A549 (cell line): ENCODE measurements at regions not wholly inside any gene's neighbourhood (a gene's known extent, or its start where the extent isn't known, plus 50 kb on each side); places are given as distances from the start of the nearest gene placed in this dataset.

Experiments used
- ATAC-seq, 2 experiments: fragments of 200-7000 bp in 1 of 2; fragments of >200 bp in 1 of 2; cut with Nextera tagmentation in 1 of 2; cut with Tn5 transposase in 1 of 2; 3 replicates each; pipeline versions ENCODE4 v1.8.0 to v1.9.1; 2018 to 2020; ENCODE audit warnings: mild to moderate bottlenecking in 1 of 2, moderate library complexity in 1 of 2
- CTCF ChIA-PET: fragments of 300-600 bp; sonication (Branson Sonifier 250); formaldehyde crosslinking; extraction: SDS; loops from one replicate; lab custom pipeline; 2021; ENCODE audit warnings: antibody characterized with exemption, inconsistent platforms; lab: Yijun Ruan, JAX
- POLR2A ChIA-PET: fragments of 350-600 bp; formaldehyde crosslinking; extraction: SDS; loops from one replicate; lab custom pipeline; 2021; ENCODE audit warnings: antibody characterized with exemption, inconsistent platforms; lab: Yijun Ruan, JAX
- DNase-seq, 2 experiments: peaks; one replicate each; pipeline versions ENCODE4 v3.0.0 to v3.0.0-alpha.2; 2011 to 2016; ENCODE audit warnings: low read depth in 1 of 2, low spot score in 1 of 2
- FAIRE-seq: peaks from 2 replicates; lab custom pipeline; 2011; peaks lifted over from hg19 to GRCh38; lab: Jason Lieb, UNC
- H3K27ac ChIP-seq, 2 experiments: fragments of >200 bp; sonication (Bioruptor Twin); formaldehyde crosslinking; 3 replicates each; pipeline ENCODE4 v1.5.1; 2016 to 2017
- H3K4me1 ChIP-seq: fragments of >200 bp; sonication (Bioruptor Twin); formaldehyde crosslinking; 3 replicates; pipeline ENCODE4 v1.6.1; 2016
- H3K4me2 ChIP-seq: fragments of >200 bp; sonication (Bioruptor Twin); formaldehyde crosslinking; 3 replicates; pipeline ENCODE4 v1.6.1; 2016
- H3K4me3 ChIP-seq: fragments of >200 bp; sonication (Bioruptor Twin); formaldehyde crosslinking; 3 replicates; pipeline ENCODE4 v1.5.1; 2016
- H3K9me3 ChIP-seq: fragments of >200 bp; sonication (Bioruptor Twin); formaldehyde crosslinking; 3 replicates; pipeline ENCODE4 v1.6.1; 2016
- BCL3 ChIP-seq: fragments of >200 bp; sonication (Bioruptor Twin); formaldehyde crosslinking; IDR thresholded peaks from 3 replicates; pipeline ENCODE4 v1.6.1; 2016
- BHLHE40 ChIP-seq: IDR thresholded peaks from 2 replicates; pipeline ENCODE4 v1.6.1; 2012; ENCODE audit warnings: low read depth, low read length, inconsistent platforms
- CHD4 ChIP-seq: fragments of 200-600 bp; sonication (generic); IDR thresholded peaks from 2 replicates; pipeline ENCODE4 v1.6.1; 2016; ENCODE audit warnings: antibody characterized with exemption, mild to moderate bottlenecking, borderline replicate concordance
- EHMT2 ChIP-seq: fragments of 200-600 bp; sonication (generic); IDR thresholded peaks from 2 replicates; pipeline ENCODE4 v1.6.1; 2016; ENCODE audit warnings: antibody characterized with exemption, low read depth, mild to moderate bottlenecking, moderate library complexity
- FOSL2 ChIP-seq, 2 experiments: fragments of 450-650 bp in 1 of 2; fragments of >200 bp in 1 of 2; sonication (Bioruptor Twin) in 1 of 2; formaldehyde crosslinking; IDR thresholded peaks; 2 replicates each; pipeline versions ENCODE4 v1.5.0 to v1.6.1; 2016 to 2020; ENCODE audit warnings: mild to moderate bottlenecking in 1 of 2, moderate library complexity in 1 of 2
- GATA3 ChIP-seq: IDR thresholded peaks from 2 replicates; pipeline ENCODE4 v1.6.1; 2012; ENCODE audit warnings: borderline replicate concordance
- HDAC2 ChIP-seq: fragments of 200-600 bp; sonication (generic); IDR thresholded peaks from 2 replicates; pipeline ENCODE4 v1.6.1; 2016
- HMGXB4 ChIP-seq: fragments of 250-450 bp; sonication (Bioruptor Pico); IDR thresholded peaks from 2 replicates; pipeline ENCODE4 v1.5.0; 2021; ENCODE audit warnings: mild to moderate bottlenecking, moderate library complexity, borderline replicate concordance
- HOXB5 ChIP-seq: fragments of 250-450 bp; sonication (Bioruptor Pico); IDR thresholded peaks from 2 replicates; pipeline ENCODE4 v1.5.0; 2020; ENCODE audit warnings: mild to moderate bottlenecking, moderate library complexity
- JUN ChIP-seq, 2 experiments: fragments of >200 bp; sonication (Bioruptor Twin); formaldehyde crosslinking; IDR thresholded peaks; 2 replicates in 1 of 2; 3 replicates in 1 of 2; pipeline ENCODE4 v1.6.1; 2016 to 2017
- JUNB ChIP-seq: fragments of >200 bp; sonication (Bioruptor Twin); formaldehyde crosslinking; IDR thresholded peaks from 2 replicates; pipeline ENCODE4 v1.6.1; 2016
- KDM1A ChIP-seq: fragments of 200-600 bp; sonication (generic); IDR thresholded peaks from 2 replicates; pipeline ENCODE4 v1.6.1; 2016; ENCODE audit warnings: low read depth, mild to moderate bottlenecking
- KDM5A ChIP-seq: fragments of 200-600 bp; sonication (generic); IDR thresholded peaks from 2 replicates; pipeline ENCODE4 v1.6.1; 2016; ENCODE audit warnings: antibody characterized with exemption, mild to moderate bottlenecking
- MAFK ChIP-seq: fragments of 450-650 bp; IDR thresholded peaks from 2 replicates; pipeline ENCODE4 v1.6.1; 2014; ENCODE audit not compliant: partially characterized antibody
- NFE2L2 ChIP-seq: fragments of 150-350 bp; conservative IDR thresholded peaks from 2 replicates; pipeline ENCODE4 v1.6.1; 2014; ENCODE audit warnings: low read length
- NR3C1 ChIP-seq: fragments of >200 bp; sonication (Bioruptor Twin); formaldehyde crosslinking; IDR thresholded peaks from 3 replicates; pipeline ENCODE4 v1.6.1; 2017
- PBX3 ChIP-seq: IDR thresholded peaks from 2 replicates; pipeline ENCODE4 v1.6.1; 2012
- PHF8 ChIP-seq: fragments of 200-600 bp; sonication (generic); IDR thresholded peaks from 2 replicates; pipeline ENCODE4 v1.6.1; 2016; ENCODE audit warnings: low read depth, mild to moderate bottlenecking, antibody characterized with exemption, moderate library complexity, borderline replicate concordance
- POLR2AphosphoS2 ChIP-seq: conservative IDR thresholded peaks from 2 replicates; pipeline ENCODE4 v1.6.1; 2012; ENCODE audit warnings: low read length, improper control_type of control experiment, inconsistent platforms
- RAD21 ChIP-seq, 2 experiments: fragments of >200 bp in 1 of 2; sonication (Bioruptor Twin) in 1 of 2; formaldehyde crosslinking in 1 of 2; IDR thresholded peaks in 1 of 2; conservative IDR thresholded peaks in 1 of 2; 2 replicates in 1 of 2; 3 replicates in 1 of 2; pipeline ENCODE4 v1.6.1; 2012 to 2018; ENCODE audit warnings: inconsistent platforms in 1 of 2
- RCOR1 ChIP-seq: fragments of 150-350 bp; IDR thresholded peaks from 2 replicates; pipeline ENCODE4 v1.6.1; 2014; ENCODE audit warnings: antibody characterized with exemption, low read length, low read depth
- RFX5 ChIP-seq: fragments of 450-650 bp; IDR thresholded peaks from 2 replicates; pipeline ENCODE4 v1.7.1; 2014; ENCODE audit warnings: antibody characterized with exemption, mild to moderate bottlenecking, moderate library complexity
- SREBF2 ChIP-seq: fragments of 450-650 bp; IDR thresholded peaks from 2 replicates; pipeline ENCODE4 v1.6.1; 2014; ENCODE audit warnings: mild to moderate bottlenecking, moderate library complexity
- TFCP2L1 ChIP-seq: fragments of 250-450 bp; sonication (Bioruptor Pico); IDR thresholded peaks from 2 replicates; pipeline ENCODE4 v1.5.0; 2021; ENCODE audit warnings: mild to moderate bottlenecking
- WGBS: methylation state at CpG from one replicate; pipeline ENCODE4 v1.1.6; 2017; ENCODE audit errors: missing lambda C conversion rate; 5-methylcytosine and 5-hydroxymethylcytosine counted together
- TF ChIP-seq, protein P1 (sequence below): fragments of 250-450 bp; sonication (Bioruptor Pico); IDR thresholded peaks from 2 replicates; pipeline ENCODE4 v1.5.0; 2020; ENCODE audit warnings: low read depth, mild to moderate bottlenecking, moderate library complexity
- TF ChIP-seq, protein P2 (sequence below): fragments of 450-650 bp; IDR thresholded peaks from 2 replicates; pipeline ENCODE4 v1.6.1; 2014; ENCODE audit warnings: antibody characterized with exemption

DNA sequence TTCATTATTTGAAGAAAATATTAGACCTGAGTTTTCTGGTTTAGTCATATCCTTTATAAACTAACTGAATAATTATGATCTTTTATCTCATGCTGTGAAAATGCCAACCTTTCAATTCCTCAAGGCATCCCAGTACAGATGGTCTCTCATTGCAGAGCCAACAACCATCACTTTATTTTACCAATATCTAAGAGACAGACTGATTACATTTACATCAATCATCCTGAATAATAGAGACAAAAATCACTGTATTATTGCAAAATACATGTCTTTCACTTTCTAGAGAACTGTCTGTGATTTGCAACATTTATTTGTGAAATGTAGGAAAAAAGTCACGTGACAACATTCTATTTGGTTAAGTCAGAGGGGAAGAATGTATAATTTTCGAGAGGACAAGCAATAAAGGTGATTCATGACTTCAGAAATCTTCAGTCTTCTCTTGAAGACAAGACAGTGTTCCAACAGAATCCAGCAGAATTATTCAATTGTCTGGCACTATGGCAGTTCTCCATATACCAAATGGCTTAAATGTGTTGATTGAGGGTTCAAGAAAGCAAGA lies 503.6 kb upstream of the SYT4 start:
- H3K27ac ChIP-seq: no peak overlapping the region
- WGBS: 0% methylated on average over 2 of the region's 2 CpGs

DNA sequence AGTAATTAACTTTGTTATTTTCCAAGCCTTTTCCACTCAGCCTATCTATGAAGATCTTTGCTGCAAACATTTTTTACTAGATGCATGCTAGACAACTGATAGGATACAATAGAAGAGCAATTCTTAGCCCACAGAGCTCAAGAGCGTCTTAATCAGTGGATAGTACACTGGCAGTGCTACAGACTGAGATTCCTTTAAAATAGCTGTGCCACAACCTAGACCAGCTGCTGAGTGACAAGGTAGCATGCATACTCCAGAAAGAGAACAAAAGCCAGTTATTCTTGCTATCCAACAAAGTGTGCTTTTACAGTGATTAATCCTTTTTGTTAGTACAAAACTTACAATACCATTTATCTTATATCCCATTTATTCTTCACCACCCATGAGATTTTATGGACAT lies 507.9 kb upstream of the SYT4 start:
- TF ChIP-seq PBX3 (no peak), CHD4 (no peak), HOXB5 (CRISPR knock-in tag) (no peak), POLR2AphosphoS2 (no peak), TFCP2L1 (no peak), JUN (IDR thresholded peaks at IDR 0.05) (no peak), MAFK (no peak), JUNB (no peak), FOSL2 (IDR thresholded peaks at IDR 0.05) (no peak), FOSL2 (CRISPR knock-in tag; IDR thresholded peaks at IDR 0.05) (no peak), KDM1A (no peak), BCL3 (no peak), GATA3 (no peak), RFX5 (no peak), RCOR1 (no peak), BHLHE40 (no peak)
- TF ChIP-seq, protein P1, sequence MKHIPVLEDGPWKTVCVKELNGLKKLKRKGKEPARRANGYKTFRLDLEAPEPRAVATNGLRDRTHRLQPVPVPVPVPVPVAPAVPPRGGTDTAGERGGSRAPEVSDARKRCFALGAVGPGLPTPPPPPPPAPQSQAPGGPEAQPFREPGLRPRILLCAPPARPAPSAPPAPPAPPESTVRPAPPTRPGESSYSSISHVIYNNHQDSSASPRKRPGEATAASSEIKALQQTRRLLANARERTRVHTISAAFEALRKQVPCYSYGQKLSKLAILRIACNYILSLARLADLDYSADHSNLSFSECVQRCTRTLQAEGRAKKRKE: no peak
- CTCF ChIA-PET: no interaction called here
- H3K4me1 ChIP-seq: no peaks in the 10 kb centered on the region
- ATAC-seq (no peak), FAIRE-seq (no peak), DNase-seq (no peak)
- POLR2A ChIA-PET: no interaction called here
- no peaks in the 10 kb centered on the region for H3K9me3 ChIP-seq
- no peak overlapping the region for H3K27ac ChIP-seq
- H3K4me2 ChIP-seq: no peak overlapping the region
- H3K4me3 ChIP-seq: no peak overlapping the region
- 7% methylated on average over 1 of the region's 1 CpG for WGBS

More for the DNA sequence above, 503.6 kb upstream of the SYT4 start:
- Histone ChIP-seq H3K4me2 (no peak overlapping the region), H3K4me3 (no peak overlapping the region), H3K4me1 (no peaks in the 10 kb centered on the region), H3K9me3 (no peaks in the 10 kb centered on the region)
- no peak for TF ChIP-seq FOSL2 (IDR thresholded peaks at IDR 0.05)
- TF ChIP-seq FOSL2 (CRISPR knock-in tag; IDR thresholded peaks at IDR 0.05): no peak
- no peak for TF ChIP-seq GATA3
- no peak for TF ChIP-seq NFE2L2
- FAIRE-seq: no peak
- no peak for DNase-seq
- ChIA-PET CTCF (no interaction called here), POLR2A (no interaction called here)
- ATAC-seq: no peak

GRCh38 chr18:43786893-43787292 lies 509.6 kb upstream of the SYT4 start:
- Histone ChIP-seq H3K4me1 (no peaks in the 10 kb centered on the region), H3K4me2 (no peak overlapping the region)
- no peak for ATAC-seq
- CTCF ChIA-PET: no interaction called here
- TF ChIP-seq FOSL2 (IDR thresholded peaks at IDR 0.05) (no peak), FOSL2 (CRISPR knock-in tag; IDR thresholded peaks at IDR 0.05) (no peak), PBX3 (no peak), EHMT2 (no peak), CHD4 (no peak), SREBF2 (no peak), RAD21 (conservative IDR thresholded peaks at IDR 0.05 in 1 of 2, IDR thresholded peaks at IDR 0.05 in 1 of 2) (no peak), PHF8 (no peak), NR3C1 (no peak), HOXB5 (CRISPR knock-in tag) (no peak), NFE2L2 (no peak), MAFK (no peak), KDM5A (no peak), HMGXB4 (CRISPR knock-in tag) (no peak), RFX5 (no peak), RCOR1 (no peak), HDAC2 (no peak)
- TF ChIP-seq, protein P2, sequence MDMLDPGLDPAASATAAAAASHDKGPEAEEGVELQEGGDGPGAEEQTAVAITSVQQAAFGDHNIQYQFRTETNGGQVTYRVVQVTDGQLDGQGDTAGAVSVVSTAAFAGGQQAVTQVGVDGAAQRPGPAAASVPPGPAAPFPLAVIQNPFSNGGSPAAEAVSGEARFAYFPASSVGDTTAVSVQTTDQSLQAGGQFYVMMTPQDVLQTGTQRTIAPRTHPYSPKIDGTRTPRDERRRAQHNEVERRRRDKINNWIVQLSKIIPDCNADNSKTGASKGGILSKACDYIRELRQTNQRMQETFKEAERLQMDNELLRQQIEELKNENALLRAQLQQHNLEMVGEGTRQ: no peak
- TF ChIP-seq, all 56 proteins: peak for 0
- no peak overlapping the region for H3K4me3 ChIP-seq
- no peaks in the 10 kb centered on the region for H3K9me3 ChIP-seq
- DNase-seq (no peak), FAIRE-seq (no peak)
- 28% methylated on average over 4 of the region's 4 CpGs for WGBS
- H3K27ac ChIP-seq: no peak overlapping the region
- POLR2A ChIA-PET: no interaction called here
